ENCODE measurements at regions not wholly inside any gene's neighbourhood (a gene's known extent, or its start where the extent isn't known, plus 50 kb on each side); places are given as distances from the start of the nearest gene placed in this dataset.

- FAIRE-seq (no peak), ATAC-seq (no peak), DNase-seq (ENCODE audit: extremely low read depth in 1 of 4, low spot score in 3 of 4) (no peak)
- Histone ChIP-seq H3K4me1 (replicated peaks in 1 of 2; ENCODE audit: control insufficient read depth in 2 of 2, insufficient read depth in 2 of 2, low read length in 2 of 2) (no peaks in the 10 kb centered on the region; a peak in 1 of 5 replicates), H3K4me2 (ENCODE audit: insufficient read depth, low read length) (no peak overlapping the region), H2AFZ (ENCODE audit: low read depth, low read length) (no peak overlapping the region), H4K20me1 (replicated peaks; ENCODE audit: control insufficient read depth, insufficient read depth, low read length) (no peaks in the 10 kb centered on the region), H3K9me1 (ENCODE audit: control insufficient read depth, insufficient read depth, low read length) (no peaks in the 10 kb centered on the region), H3K9ac (ENCODE audit: insufficient read depth in 1 of 2, low read depth in 2 of 2, low read length in 2 of 2) (no peak overlapping the region), H3K79me2 (ENCODE audit: control insufficient read depth, insufficient read depth, low read length) (no peaks in the 10 kb centered on the region), H3K4me3 (no peak overlapping the region), H3K27ac (ENCODE audit: extremely low read depth, low read depth, low read length) (no peak overlapping the region), H3K36me3 (ENCODE audit: control insufficient read depth, insufficient read depth, low read length) (no peaks in the 10 kb centered on the region), H3K27me3 (ENCODE audit: control insufficient read depth in 2 of 2, insufficient read depth in 2 of 2, low read length in 2 of 2) (peaks cover 3 to 28% of the 10 kb centered on the region in 2 experiments; a peak in 4 of 5 replicates), H3K9me3 (replicated peaks; ENCODE audit: control insufficient read depth, insufficient read depth, low read depth, low read length) (no peaks in the 10 kb centered on the region)
- TF ChIP-seq ZKSCAN1 (IDR thresholded peaks at IDR 0.05; ENCODE audit: low read depth, low read length) (peak; percentile 85), POLR2B (IDR thresholded peaks at IDR 0.05; ENCODE audit: low read depth, partially characterized antibody) (no peak)
- WGBS (ENCODE audit: insufficient coverage, low coverage, missing lambda C conversion rate): 13% methylated on average over 9 of the region's 9 CpGs
- ChIA-PET CTCF (ENCODE audit: low intra/inter-chr PET ratio) (no interaction called here), POLR2A (no interaction called here)
- no TSS peak for BruUV-seq (replicated peaks)
- in situ Hi-C loops (cut with MboI): no loop called here
- intact Hi-C loops (cut with micrococcal nuclease): no loop called here
These were observed 590.0 kb upstream of the MKI67 start for GRCh38 chr10:128716181-128716580.

DNA sequence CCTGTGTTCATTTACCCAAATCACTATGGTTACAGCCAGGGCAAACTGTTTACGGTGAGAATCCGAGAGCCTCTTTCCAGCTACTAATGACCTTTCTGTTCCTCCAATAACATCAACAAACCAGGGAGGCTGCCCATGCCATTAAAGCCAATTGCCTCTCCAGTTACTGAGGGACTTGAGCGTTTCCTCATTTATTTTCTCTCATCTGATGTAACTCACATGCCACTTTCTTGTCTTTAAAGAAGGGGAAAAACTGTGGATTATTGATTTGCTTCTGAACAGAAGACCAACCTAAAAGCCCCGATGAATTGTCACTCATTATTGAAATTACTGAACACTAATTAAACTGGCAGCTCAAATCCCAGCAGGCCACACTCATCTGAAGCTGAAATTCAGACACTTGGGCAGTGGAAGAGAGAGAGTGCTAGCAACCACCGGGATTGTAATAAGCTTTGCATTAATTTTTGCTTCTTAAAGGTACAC is 595.8 kb upstream of the MKI67 start:
- Histone ChIP-seq H4K20me1 (replicated peaks; ENCODE audit: control insufficient read depth, insufficient read depth, low read length) (no peaks in the 10 kb centered on the region), H3K4me3 (no peak overlapping the region), H3K36me3 (ENCODE audit: control insufficient read depth, insufficient read depth, low read length) (no peaks in the 10 kb centered on the region), H3K9ac (ENCODE audit: insufficient read depth in 1 of 2, low read depth in 2 of 2, low read length in 2 of 2) (no peak overlapping the region), H3K27ac (ENCODE audit: extremely low read depth, low read depth, low read length) (no peak overlapping the region), H3K9me3 (replicated peaks; ENCODE audit: control insufficient read depth, insufficient read depth, low read depth, low read length) (no peaks in the 10 kb centered on the region), H2AFZ (ENCODE audit: low read depth, low read length) (no peak overlapping the region), H3K4me2 (ENCODE audit: insufficient read depth, low read length) (no peak overlapping the region), H3K9me1 (ENCODE audit: control insufficient read depth, insufficient read depth, low read length) (no peaks in the 10 kb centered on the region), H3K79me2 (ENCODE audit: control insufficient read depth, insufficient read depth, low read length) (no peaks in the 10 kb centered on the region), H3K27me3 (ENCODE audit: control insufficient read depth in 2 of 2, insufficient read depth in 2 of 2, low read length in 2 of 2) (peaks cover 0 to 16% of the 10 kb centered on the region in 2 experiments; a peak in 3 of 5 replicates), H3K4me1 (replicated peaks in 1 of 2; ENCODE audit: control insufficient read depth in 2 of 2, insufficient read depth in 2 of 2, low read length in 2 of 2) (no peaks in the 10 kb centered on the region; a peak in 1 of 5 replicates)
- BruUV-seq (replicated peaks): no TSS peak
- 6% methylated on average over 5 of the region's 5 CpGs for WGBS (ENCODE audit: insufficient coverage, low coverage, missing lambda C conversion rate)
- FAIRE-seq: no peak
- POLR2A ChIA-PET: interaction anchor here (0.7 kb wide), 1 partner anchor 117 kb away, joined by 3 read pairs; no protein-coding TSS in a partner anchor
- intact Hi-C loops (cut with micrococcal nuclease): no loop called here
- ATAC-seq: no peak
- DNase-seq (ENCODE audit: extremely low read depth in 1 of 4, low spot score in 3 of 4): no peak
- CTCF ChIA-PET (ENCODE audit: low intra/inter-chr PET ratio): no interaction called here
- in situ Hi-C loops (cut with MboI): no loop called here
- TF ChIP-seq, protein P1, sequence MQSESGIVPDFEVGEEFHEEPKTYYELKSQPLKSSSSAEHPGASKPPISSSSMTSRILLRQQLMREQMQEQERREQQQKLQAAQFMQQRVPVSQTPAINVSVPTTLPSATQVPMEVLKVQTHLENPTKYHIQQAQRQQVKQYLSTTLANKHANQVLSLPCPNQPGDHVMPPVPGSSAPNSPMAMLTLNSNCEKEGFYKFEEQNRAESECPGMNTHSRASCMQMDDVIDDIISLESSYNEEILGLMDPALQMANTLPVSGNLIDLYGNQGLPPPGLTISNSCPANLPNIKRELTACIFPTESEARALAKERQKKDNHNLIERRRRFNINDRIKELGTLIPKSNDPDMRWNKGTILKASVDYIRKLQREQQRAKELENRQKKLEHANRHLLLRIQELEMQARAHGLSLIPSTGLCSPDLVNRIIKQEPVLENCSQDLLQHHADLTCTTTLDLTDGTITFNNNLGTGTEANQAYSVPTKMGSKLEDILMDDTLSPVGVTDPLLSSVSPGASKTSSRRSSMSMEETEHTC (IDR thresholded peaks at IDR 0.05): no peak
- TF ChIP-seq, protein P2, sequence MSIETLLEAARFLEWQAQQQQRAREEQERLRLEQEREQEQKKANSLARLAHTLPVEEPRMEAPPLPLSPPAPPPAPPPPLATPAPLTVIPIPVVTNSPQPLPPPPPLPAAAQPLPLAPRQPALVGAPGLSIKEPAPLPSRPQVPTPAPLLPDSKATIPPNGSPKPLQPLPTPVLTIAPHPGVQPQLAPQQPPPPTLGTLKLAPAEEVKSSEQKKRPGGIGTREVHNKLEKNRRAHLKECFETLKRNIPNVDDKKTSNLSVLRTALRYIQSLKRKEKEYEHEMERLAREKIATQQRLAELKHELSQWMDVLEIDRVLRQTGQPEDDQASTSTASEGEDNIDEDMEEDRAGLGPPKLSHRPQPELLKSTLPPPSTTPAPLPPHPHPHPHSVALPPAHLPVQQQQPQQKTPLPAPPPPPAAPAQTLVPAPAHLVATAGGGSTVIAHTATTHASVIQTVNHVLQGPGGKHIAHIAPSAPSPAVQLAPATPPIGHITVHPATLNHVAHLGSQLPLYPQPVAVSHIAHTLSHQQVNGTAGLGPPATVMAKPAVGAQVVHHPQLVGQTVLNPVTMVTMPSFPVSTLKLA (conservative IDR thresholded peaks at IDR 0.05): no peak
- TF ChIP-seq ATF3 (IDR thresholded peaks at IDR 0.05): no peak
- TF ChIP-seq ATF3 (CRISPR knock-in tag; conservative IDR thresholded peaks at IDR 0.05): no peak
- TF ChIP-seq SREBF1 (IDR thresholded peaks at IDR 0.05; ENCODE audit: borderline replicate concordance, low read depth, low read length): no peak
- no peak for TF ChIP-seq ZNF785 (CRISPR knock-in tag; IDR thresholded peaks at IDR 0.05)
- TF ChIP-seq SAFB (IDR thresholded peaks at IDR 0.05; ENCODE audit: borderline replicate concordance, low read depth, low read length): no peak
- no peak for TF ChIP-seq FOXJ2 (tag; IDR thresholded peaks at IDR 0.05)
- no peak for TF ChIP-seq ZNF263 (CRISPR knock-in tag; IDR thresholded peaks at IDR 0.05; ENCODE audit: borderline replicate concordance)
- no peak for TF ChIP-seq ZSCAN32 (CRISPR knock-in tag; IDR thresholded peaks at IDR 0.05)
- TF ChIP-seq ZNF57 (CRISPR knock-in tag; IDR thresholded peaks at IDR 0.05): no peak

Measured in K562 (cell line).